HG03135 (cell line): ENCODE measurements at regions not wholly inside any gene's neighbourhood (a gene's known extent, or its start where the extent isn't known, plus 50 kb on each side); places are given as distances from the start of the nearest gene placed in this dataset.
A peak's percentile ranks its signal among the peaks of the same experiment; 100 is the strongest.

Source experiments
- ATAC-seq: cut with Tn5 transposase; IDR thresholded peaks from one replicate; pipeline ENCODE4 v1.9.1; 2021; ENCODE audit warnings: mild to moderate bottlenecking, moderate library complexity; ENCODE audit not compliant: unreplicated experiment

- ATAC-seq: peak; percentile 77
Observed at GRCh38 chr6:11366183-11366933, 133.9 kb upstream of the NEDD9 start.

- no peak for ATAC-seq
Observed at GRCh38 chr6:11364971-11365397, 132.5 kb upstream of the NEDD9 start.

GRCh38 chr6:11363881-11364576, 131.6 kb upstream of the NEDD9 start:
- no peak for ATAC-seq

GRCh38 chr6:11362564-11362963, 130.1 kb upstream of the NEDD9 start:
- ATAC-seq: no peak

- no peak for ATAC-seq
Observed at GRCh38 chr6:11358904-11359830, 126.7 kb upstream of the NEDD9 start.

- ATAC-seq: no peak
Observed at GRCh38 chr6:11357285-11357684, 124.8 kb upstream of the NEDD9 start.

DNA sequence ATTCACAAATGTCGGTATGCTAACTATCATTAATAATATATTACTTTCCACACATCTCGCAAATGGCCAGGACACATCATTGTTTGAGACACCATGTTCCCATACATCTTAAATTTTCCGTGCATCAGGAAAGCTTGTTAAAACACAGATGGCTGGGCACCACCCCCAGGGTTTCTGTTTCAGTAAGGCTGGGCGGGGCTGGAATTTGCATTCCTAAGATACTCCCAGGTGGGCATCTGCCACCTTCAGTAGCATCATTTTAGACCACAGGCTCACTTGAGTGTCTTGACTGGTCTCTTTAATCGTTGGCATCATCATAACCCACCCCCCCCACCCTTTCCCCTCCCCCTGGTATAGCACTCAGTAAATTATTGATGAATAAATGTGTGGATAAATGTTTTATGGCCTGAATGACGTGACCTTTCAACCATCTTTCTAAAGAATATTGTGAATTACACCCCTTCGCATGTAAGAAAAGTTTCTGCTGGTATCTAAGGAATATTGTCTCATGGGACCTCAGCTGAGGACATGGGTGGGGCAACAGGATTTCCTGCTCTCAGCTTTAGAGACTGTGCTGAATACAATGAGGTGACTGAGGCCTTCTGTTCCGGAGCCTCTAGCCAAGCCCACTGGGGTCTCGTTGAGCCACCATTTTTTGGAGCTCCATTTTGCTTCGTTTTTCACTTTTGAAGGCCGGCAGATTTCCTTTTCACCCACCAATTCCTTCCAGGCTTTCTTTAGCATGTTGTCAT, 124.1 kb upstream of the NEDD9 start:
- no peak for ATAC-seq

GRCh38 chr6:11353921-11354389, 121.5 kb upstream of the NEDD9 start:
- ATAC-seq: peak; percentile 55

- ATAC-seq: no peak
Observed at GRCh38 chr6:11350294-11350693, 117.8 kb upstream of the NEDD9 start.

DNA sequence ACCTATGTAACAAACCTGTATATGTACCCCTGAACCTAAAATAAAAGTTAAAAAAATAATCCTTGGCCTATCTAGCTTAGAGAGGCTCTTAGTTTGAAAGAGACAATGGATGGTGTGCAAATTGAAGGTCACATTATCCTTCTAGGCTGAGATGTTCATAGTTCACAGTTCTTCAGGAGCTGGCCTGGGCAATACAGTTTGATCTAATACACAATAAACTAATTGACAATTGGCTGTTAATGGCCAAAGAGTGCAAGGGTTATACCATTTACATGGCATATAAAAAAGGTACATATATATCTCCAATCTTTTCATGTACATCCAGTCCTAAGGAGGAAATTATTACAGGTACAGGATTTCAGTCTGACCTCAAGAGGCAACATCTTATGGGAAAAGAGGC, 117.4 kb upstream of the NEDD9 start:
- no peak for ATAC-seq

- no peak for ATAC-seq
Observed at GRCh38 chr6:11346516-11346915, 114.0 kb upstream of the NEDD9 start.

DNA sequence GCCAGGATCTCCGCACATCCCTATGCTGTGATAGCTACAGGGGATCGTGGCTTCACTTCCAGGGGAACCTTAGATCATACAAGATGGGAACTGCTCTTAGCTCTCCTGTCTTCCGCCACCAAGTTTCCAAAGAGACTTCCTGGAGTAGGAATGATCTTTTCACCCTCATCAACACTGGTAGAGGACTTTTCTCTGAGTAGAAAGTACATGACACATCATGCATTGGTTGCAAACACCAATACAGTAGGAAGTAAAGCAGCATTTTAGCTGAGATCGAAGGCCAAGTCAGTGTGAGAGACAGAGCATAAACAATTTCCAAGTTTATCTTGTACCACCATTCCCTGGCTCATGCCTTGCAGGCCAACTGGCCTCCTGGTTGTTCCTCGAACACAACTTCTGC, 113.1 kb upstream of the NEDD9 start:
- ATAC-seq: no peak

- ATAC-seq: no peak
Observed at GRCh38 chr6:11343963-11344723, 111.7 kb upstream of the NEDD9 start.

GRCh38 chr6:11341867-11342266, 109.4 kb upstream of the NEDD9 start:
- ATAC-seq: no peak

DNA sequence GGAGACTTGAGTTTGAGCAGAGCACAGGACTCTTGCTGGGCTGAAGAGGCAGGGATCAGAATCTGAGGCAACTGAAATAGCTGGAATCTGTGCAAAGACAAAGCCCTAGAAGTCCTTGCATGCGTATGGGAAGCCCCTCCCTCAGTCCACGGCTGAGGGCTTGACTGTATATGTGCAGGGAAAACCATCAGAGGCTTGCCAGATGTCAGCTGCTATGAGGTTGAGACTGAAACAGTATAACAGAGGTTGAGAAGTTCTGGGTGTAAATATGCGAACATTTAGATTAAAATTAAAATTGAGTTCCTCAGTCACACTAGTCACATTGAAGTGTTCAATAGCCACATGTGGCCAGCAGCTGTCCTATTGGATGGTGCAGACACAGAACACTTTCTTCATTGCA, 108.8 kb upstream of the NEDD9 start:
- ATAC-seq: no peak

DNA sequence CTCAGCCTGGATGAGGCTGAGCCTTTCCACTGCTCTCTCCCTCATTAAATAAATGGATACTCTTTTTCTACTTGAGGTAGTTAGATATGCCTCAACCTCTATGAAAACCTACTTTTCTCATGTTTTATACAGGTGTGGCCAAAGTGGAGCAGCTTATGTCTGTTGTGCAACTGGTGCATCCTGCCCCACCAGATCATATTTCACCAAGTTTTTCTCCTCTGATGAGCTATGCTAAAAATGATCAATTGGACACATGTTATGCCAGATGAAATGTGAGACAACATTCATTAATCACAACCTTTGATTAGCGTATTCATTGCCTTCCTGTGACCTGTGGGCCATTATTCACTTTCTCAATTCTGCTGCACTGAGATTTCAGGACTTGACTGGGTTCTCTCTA, 106.9 kb upstream of the NEDD9 start:
- no peak for ATAC-seq

- ATAC-seq: no peak
Observed at GRCh38 chr6:11337306-11337705, 104.8 kb upstream of the NEDD9 start.

GRCh38 chr6:11335826-11336225, 103.4 kb upstream of the NEDD9 start:
- no peak for ATAC-seq

- ATAC-seq: no peak
Observed at GRCh38 chr6:11333132-11333849, 100.8 kb upstream of the NEDD9 start.
